A673 (cell line): ENCODE measurements at regions not wholly inside any gene's neighbourhood (a gene's known extent, or its start where the extent isn't known, plus 50 kb on each side); places are given as distances from the start of the nearest gene placed in this dataset.

Experiments used
- CTCF ChIP-seq: fragments of 300-800, 200-600 bp; sonication (generic); conservative IDR thresholded peaks from 2 replicates; pipeline ENCODE4 v1.5.1; 2017; ENCODE audit warnings: low read depth, mild to moderate bottlenecking, antibody characterized with exemption, low read length, moderate library complexity, mixed read lengths
- EZH2 ChIP-seq: fragments of 200-600 bp; sonication (generic); IDR thresholded peaks from 2 replicates; pipeline ENCODE4 v1.6.1; 2017; ENCODE audit warnings: borderline replicate concordance, low read depth, mild to moderate bottlenecking, mixed read lengths, antibody characterized with exemption, low read length; ENCODE audit not compliant: poor library complexity, severe bottlenecking

GRCh38 chr14:22325676-22326400, 263.2 kb downstream of the DAD1 start:
- TF ChIP-seq CTCF (no peak), EZH2 (no peak)
